ENCODE measurements at regions not wholly inside any gene's neighbourhood (a gene's known extent, or its start where the extent isn't known, plus 50 kb on each side); places are given as distances from the start of the nearest gene placed in this dataset.
"Not testable (repeated sequence)": the region's sequence is repeated elsewhere in the genome, so short reads cannot be mapped to it uniquely, and the experiment has no call there.

GRCh38 chr5:99878830-99879229, 656.3 kb upstream of the FAM174A start:
- no peak for DNase-seq

GRCh38 chr5:99866740-99867139, 668.4 kb upstream of the FAM174A start:
- no peak for DNase-seq

GRCh38 chr5:99865159-99865558, 670.0 kb upstream of the FAM174A start:
- DNase-seq = no peak

GRCh38 chr5:99835791-99836190, 699.4 kb upstream of the FAM174A start:
- DNase-seq = no peak

GRCh38 chr5:99827136-99827535, 708.0 kb upstream of the FAM174A start:
- no peak for DNase-seq

- no peak for DNase-seq
Observed at GRCh38 chr5:99817796-99818195, 717.4 kb upstream of the FAM174A start.

- no peak for DNase-seq
Observed at GRCh38 chr5:99814321-99815063, 720.7 kb upstream of the FAM174A start.

- no peak for DNase-seq
Observed at GRCh38 chr5:99808657-99809230, 726.4 kb upstream of the FAM174A start.

- no peak for DNase-seq
Observed at GRCh38 chr5:99807346-99807745, 727.8 kb upstream of the FAM174A start.

- DNase-seq = no peak
Observed at GRCh38 chr5:99795031-99795430, 740.1 kb upstream of the FAM174A start.

- DNase-seq = no peak
Observed at GRCh38 chr5:99788482-99788881, 746.7 kb upstream of the FAM174A start.

GRCh38 chr5:99775189-99775588, 760.0 kb upstream of the FAM174A start:
- no peak for DNase-seq

GRCh38 chr5:99773290-99773689, 761.9 kb upstream of the FAM174A start:
- no peak for DNase-seq

- no peak for DNase-seq
Observed at GRCh38 chr5:99771296-99771695, 763.9 kb upstream of the FAM174A start.

GRCh38 chr5:99765011-99765410, 770.2 kb upstream of the FAM174A start:
- no peak for DNase-seq

GRCh38 chr5:99763021-99763774, 772.0 kb upstream of the FAM174A start:
- DNase-seq = no peak

- DNase-seq = no peak
Observed at GRCh38 chr5:99747342-99747741, 787.8 kb upstream of the FAM174A start.

- not testable (repeated sequence) for DNase-seq
Observed at GRCh38 chr5:99733146-99733545, 802.0 kb upstream of the FAM174A start.

- DNase-seq = not testable (repeated sequence)
Observed at GRCh38 chr5:99730653-99731052, 801.8 kb upstream of the CHD1 start.

GRCh38 chr5:99724732-99725290, 796.0 kb upstream of the CHD1 start:
- no peak for DNase-seq

GRCh38 chr5:99721506-99721905, 792.7 kb upstream of the CHD1 start:
- no peak for DNase-seq

- DNase-seq = no peak
Observed at GRCh38 chr5:99715921-99716320, 787.1 kb upstream of the CHD1 start.

- DNase-seq = no peak
Observed at GRCh38 chr5:99706160-99706559, 777.4 kb upstream of the CHD1 start.

GRCh38 chr5:99702565-99702964, 773.8 kb upstream of the CHD1 start:
- DNase-seq = no peak

All from NCI-H1105 (cell line).